ENCODE measurements at regions not wholly inside any gene's neighbourhood (a gene's known extent, or its start where the extent isn't known, plus 50 kb on each side); places are given as distances from the start of the nearest gene placed in this dataset.
A peak's percentile ranks its signal among the peaks of the same experiment; 100 is the strongest.

DNA sequence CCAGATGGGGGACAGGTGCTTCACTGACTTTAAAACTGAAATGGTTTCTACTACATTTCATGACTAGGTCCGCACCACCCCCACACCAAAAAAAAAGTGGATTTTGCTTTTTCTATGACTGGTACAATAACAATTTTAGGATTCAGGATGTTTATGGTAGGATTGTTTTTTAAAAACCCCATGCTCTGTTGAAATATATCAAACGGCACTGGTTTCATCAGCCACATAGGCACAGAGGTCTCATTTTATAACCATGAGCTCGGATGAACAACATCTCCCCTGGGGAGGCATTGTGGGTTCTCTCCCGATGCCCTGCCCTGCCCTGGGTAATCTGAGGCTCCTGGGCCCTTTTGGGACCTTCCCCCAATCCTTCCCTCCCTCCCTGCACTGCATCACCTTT, 202.7 kb upstream of the KBTBD8 start:
- H3K27ac ChIP-seq (ENCODE audit: low read depth, low read length): no peak overlapping the region; the same call in 1 of the 2 replicates
- H3K36me3 ChIP-seq (ENCODE audit: insufficient read depth, low read length): 0 out of 2 replicates have a peak, but pooled peaks cover 2% of the 10 kb centered on the region
- WGBS: 76% methylated on average over 4 of the region's 4 CpGs
- H3K4me3 ChIP-seq (ENCODE audit: low read length): no peak overlapping the region
- peaks cover 19% of the 10 kb centered on the region; the same call in 1 of the 2 replicates for H3K9me3 ChIP-seq (ENCODE audit: insufficient read depth, low read depth, low read length)
- no peak overlapping the region for H3K9ac ChIP-seq (ENCODE audit: low read depth, low read length)
- H3K4me1 ChIP-seq (ENCODE audit: insufficient read depth, low read length): peaks cover 15% of the 10 kb centered on the region
- no peaks in the 10 kb centered on the region for H3K27me3 ChIP-seq (ENCODE audit: insufficient read depth, low read length)

- Histone ChIP-seq H3K4me3 (ENCODE audit: low read length) (no peak overlapping the region), H3K27me3 (ENCODE audit: insufficient read depth, low read length) (no peaks in the 10 kb centered on the region), H3K9me3 (ENCODE audit: insufficient read depth, low read depth, low read length) (peaks cover 19% of the 10 kb centered on the region; the same call in 1 of the 2 replicates), H3K36me3 (ENCODE audit: insufficient read depth, low read length) (0 out of 2 replicates have a peak, but pooled peaks cover 2% of the 10 kb centered on the region), H3K27ac (ENCODE audit: low read depth, low read length) (no peak overlapping the region), H3K4me1 (ENCODE audit: insufficient read depth, low read length) (peaks cover 15% of the 10 kb centered on the region), H3K9ac (ENCODE audit: low read depth, low read length) (no peak overlapping the region)
- WGBS: 80% methylated on average over 1 of the region's 1 CpG
Observed at GRCh38 chr3:66796343-66796742, 201.8 kb upstream of the KBTBD8 start.

DNA sequence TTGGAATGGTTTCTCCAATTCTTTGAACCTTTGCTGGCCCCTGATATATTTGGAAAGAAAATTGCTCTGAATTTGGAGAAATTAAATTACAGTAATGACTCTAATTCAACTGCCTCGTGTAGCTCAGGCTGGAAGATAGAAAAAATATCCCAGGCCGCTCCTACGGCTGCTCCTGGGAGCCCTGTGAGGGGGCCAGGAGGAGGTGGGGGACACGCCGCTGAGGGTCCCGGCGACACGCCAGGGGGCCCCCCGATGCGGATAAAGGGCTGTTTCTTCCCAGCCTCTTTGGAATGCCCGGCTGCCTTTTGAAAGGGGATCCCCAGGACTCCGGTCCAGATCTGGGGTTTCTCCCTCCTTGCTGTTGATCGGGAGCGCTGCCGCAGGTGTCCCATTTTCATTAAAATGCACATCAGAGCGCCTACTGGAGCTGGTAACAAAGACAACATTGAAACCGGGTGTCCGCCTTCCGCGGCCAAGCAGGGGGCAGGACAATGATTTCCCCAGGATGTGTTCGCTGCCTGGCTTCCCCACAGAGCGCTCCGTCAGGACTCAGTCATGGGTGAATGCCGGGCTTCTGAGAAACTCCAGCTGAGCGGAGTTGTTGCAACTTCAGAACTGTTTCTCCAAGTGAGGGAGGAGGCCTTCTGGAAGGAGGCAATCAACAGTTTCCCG, 200.1 kb upstream of the KBTBD8 start:
- H3K4me1 ChIP-seq (ENCODE audit: insufficient read depth, low read length): peaks cover 17% of the 10 kb centered on the region
- H3K9ac ChIP-seq (ENCODE audit: low read depth, low read length): no peak overlapping the region
- peaks cover 19% of the 10 kb centered on the region; the same call in 1 of the 2 replicates for H3K9me3 ChIP-seq (ENCODE audit: insufficient read depth, low read depth, low read length)
- H3K4me3 ChIP-seq (ENCODE audit: low read length): peak overlapping the region; percentile 30
- 0 out of 2 replicates have a peak, but pooled peaks cover 2% of the 10 kb centered on the region for H3K36me3 ChIP-seq (ENCODE audit: insufficient read depth, low read length)
- H3K27ac ChIP-seq (ENCODE audit: low read depth, low read length): peak overlapping the region; percentile 59; the same call in 1 of the 2 replicates
- no peaks in the 10 kb centered on the region for H3K27me3 ChIP-seq (ENCODE audit: insufficient read depth, low read length)
- WGBS: 3% methylated on average over 26 of the region's 26 CpGs

DNA sequence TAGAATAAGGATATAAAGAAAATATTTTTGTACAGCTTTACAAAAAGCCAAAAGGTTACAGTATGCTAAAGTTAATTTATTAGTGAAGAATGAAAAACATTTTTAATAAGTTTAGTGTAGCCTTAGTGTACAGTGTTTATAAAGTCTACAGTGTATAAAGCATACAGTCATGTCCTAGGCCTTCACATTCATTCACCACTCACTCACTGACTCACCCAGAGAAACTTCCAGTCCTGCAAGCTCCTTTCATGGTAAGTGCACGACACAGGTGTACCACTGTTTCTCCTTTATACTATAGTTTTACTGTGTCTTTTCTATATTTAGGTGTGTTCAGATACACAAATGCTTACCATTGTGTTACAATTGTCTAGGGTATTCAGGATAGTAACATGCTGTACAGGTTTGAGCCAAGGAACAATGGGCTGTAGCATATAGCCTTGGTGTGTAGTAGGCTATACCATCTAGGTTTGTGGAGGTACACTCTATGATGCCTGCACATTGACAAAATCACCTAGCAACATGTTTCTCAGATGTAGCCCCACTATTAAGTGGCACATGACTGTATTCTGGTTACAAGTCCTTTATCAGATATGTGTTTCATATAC, 197.1 kb upstream of the KBTBD8 start:
- H3K27me3 ChIP-seq (ENCODE audit: insufficient read depth, low read length): no peaks in the 10 kb centered on the region
- H3K4me3 ChIP-seq (ENCODE audit: low read length): no peak overlapping the region
- 0 out of 2 replicates have a peak, but pooled peaks cover 2% of the 10 kb centered on the region for H3K36me3 ChIP-seq (ENCODE audit: insufficient read depth, low read length)
- no peak overlapping the region for H3K27ac ChIP-seq (ENCODE audit: low read depth, low read length)
- H3K9ac ChIP-seq (ENCODE audit: low read depth, low read length): no peak overlapping the region
- H3K4me1 ChIP-seq (ENCODE audit: insufficient read depth, low read length): peaks cover 23% of the 10 kb centered on the region
- peaks cover 18% of the 10 kb centered on the region; the same call in 1 of the 2 replicates for H3K9me3 ChIP-seq (ENCODE audit: insufficient read depth, low read depth, low read length)
- 100% methylated on average over 1 of the region's 1 CpG for WGBS

DNA sequence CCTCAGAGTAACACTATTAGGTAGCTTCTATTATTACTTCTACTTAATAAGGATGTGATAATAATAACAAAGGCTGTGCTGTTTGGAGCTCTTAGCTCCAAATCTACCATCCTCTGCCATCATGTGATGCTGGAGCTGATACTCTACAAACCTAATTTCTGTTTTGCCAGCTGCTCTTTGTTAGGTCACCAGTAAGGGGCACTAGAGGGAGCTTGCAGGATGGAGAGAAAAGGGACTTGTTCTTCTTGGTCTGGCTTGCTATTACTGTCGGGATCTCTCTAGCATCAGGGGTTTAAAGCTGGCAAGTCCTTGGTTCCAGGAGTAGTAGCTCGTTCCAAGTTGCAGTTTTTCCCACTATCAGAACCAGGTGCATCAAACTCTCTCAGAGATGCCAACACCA, 194.9 kb upstream of the KBTBD8 start:
- Histone ChIP-seq H3K4me3 (ENCODE audit: low read length) (no peak overlapping the region), H3K9me3 (ENCODE audit: insufficient read depth, low read depth, low read length) (peaks cover 10% of the 10 kb centered on the region; the same call in 1 of the 2 replicates), H3K9ac (ENCODE audit: low read depth, low read length) (no peak overlapping the region), H3K4me1 (ENCODE audit: insufficient read depth, low read length) (peaks cover 18% of the 10 kb centered on the region), H3K36me3 (ENCODE audit: insufficient read depth, low read length) (no peaks in the 10 kb centered on the region), H3K27me3 (ENCODE audit: insufficient read depth, low read length) (no peaks in the 10 kb centered on the region), H3K27ac (ENCODE audit: low read depth, low read length) (no peak overlapping the region)
- WGBS: 71% methylated on average over 2 of the region's 2 CpGs

- Histone ChIP-seq H3K36me3 (ENCODE audit: insufficient read depth, low read length) (no peaks in the 10 kb centered on the region), H3K9ac (ENCODE audit: low read depth, low read length) (no peak overlapping the region), H3K4me3 (ENCODE audit: low read length) (no peak overlapping the region), H3K27ac (ENCODE audit: low read depth, low read length) (no peak overlapping the region), H3K9me3 (ENCODE audit: insufficient read depth, low read depth, low read length) (peaks cover 10% of the 10 kb centered on the region; the same call in 1 of the 2 replicates), H3K27me3 (ENCODE audit: insufficient read depth, low read length) (no peaks in the 10 kb centered on the region), H3K4me1 (ENCODE audit: insufficient read depth, low read length) (peaks cover 13% of the 10 kb centered on the region)
- 86% methylated on average over 6 of the region's 7 CpGs for WGBS
Observed at GRCh38 chr3:66803721-66804695, 194.1 kb upstream of the KBTBD8 start.

- 92% methylated on average over 6 of the region's 6 CpGs for WGBS
- H3K27ac ChIP-seq (ENCODE audit: low read depth, low read length): no peak overlapping the region
- H3K36me3 ChIP-seq (ENCODE audit: insufficient read depth, low read length): no peaks in the 10 kb centered on the region
- peaks cover 6% of the 10 kb centered on the region; the same call in 1 of the 2 replicates for H3K4me1 ChIP-seq (ENCODE audit: insufficient read depth, low read length)
- H3K9ac ChIP-seq (ENCODE audit: low read depth, low read length): no peak overlapping the region
- no peak overlapping the region for H3K4me3 ChIP-seq (ENCODE audit: low read length)
- H3K27me3 ChIP-seq (ENCODE audit: insufficient read depth, low read length): no peaks in the 10 kb centered on the region
- H3K9me3 ChIP-seq (ENCODE audit: insufficient read depth, low read depth, low read length): no peaks in the 10 kb centered on the region
Observed at GRCh38 chr3:66808891-66809594, 189.1 kb upstream of the KBTBD8 start.

- no peak overlapping the region for H3K4me3 ChIP-seq (ENCODE audit: low read length)
Observed at GRCh38 chr3:66809595-66809958, 188.5 kb upstream of the KBTBD8 start.

GRCh38 chr3:66812136-66812535, 186.0 kb upstream of the KBTBD8 start:
- no peak overlapping the region for H3K9ac ChIP-seq (ENCODE audit: low read depth, low read length)
- peaks cover 18% of the 10 kb centered on the region for H3K4me1 ChIP-seq (ENCODE audit: insufficient read depth, low read length)
- H3K27me3 ChIP-seq (ENCODE audit: insufficient read depth, low read length): no peaks in the 10 kb centered on the region
- no peaks in the 10 kb centered on the region for H3K36me3 ChIP-seq (ENCODE audit: insufficient read depth, low read length)
- 90% methylated on average over 2 of the region's 2 CpGs for WGBS
- no peak overlapping the region for H3K27ac ChIP-seq (ENCODE audit: low read depth, low read length)
- no peak overlapping the region for H3K4me3 ChIP-seq (ENCODE audit: low read length)
- H3K9me3 ChIP-seq (ENCODE audit: insufficient read depth, low read depth, low read length): no peaks in the 10 kb centered on the region

More at GRCh38 chr3:66809595-66809958, 188.5 kb upstream of the KBTBD8 start:
- H3K36me3 ChIP-seq (ENCODE audit: insufficient read depth, low read length): no peaks in the 10 kb centered on the region
- H3K27me3 ChIP-seq (ENCODE audit: insufficient read depth, low read length): no peaks in the 10 kb centered on the region
- WGBS: 86% methylated on average over 4 of the region's 4 CpGs
- no peak overlapping the region for H3K9ac ChIP-seq (ENCODE audit: low read depth, low read length)
- H3K9me3 ChIP-seq (ENCODE audit: insufficient read depth, low read depth, low read length): no peaks in the 10 kb centered on the region
- peaks cover 7% of the 10 kb centered on the region; the same call in 1 of the 2 replicates for H3K4me1 ChIP-seq (ENCODE audit: insufficient read depth, low read length)
- no peak overlapping the region for H3K27ac ChIP-seq (ENCODE audit: low read depth, low read length)

- no peak overlapping the region for H3K4me3 ChIP-seq (ENCODE audit: low read length)
- no peak overlapping the region for H3K27ac ChIP-seq (ENCODE audit: low read depth, low read length)
- no peaks in the 10 kb centered on the region for H3K9me3 ChIP-seq (ENCODE audit: insufficient read depth, low read depth, low read length)
- H3K9ac ChIP-seq (ENCODE audit: low read depth, low read length): no peak overlapping the region
- no peaks in the 10 kb centered on the region for H3K27me3 ChIP-seq (ENCODE audit: insufficient read depth, low read length)
- H3K36me3 ChIP-seq (ENCODE audit: insufficient read depth, low read length): no peaks in the 10 kb centered on the region
- 96% methylated on average over 1 of the region's 1 CpG for WGBS
- peaks cover 18% of the 10 kb centered on the region for H3K4me1 ChIP-seq (ENCODE audit: insufficient read depth, low read length)
Observed at GRCh38 chr3:66812741-66813140, 185.4 kb upstream of the KBTBD8 start.

Data from HUES64 (cell line).